PC-9 (cell line): ENCODE measurements at regions not wholly inside any gene's neighbourhood (a gene's known extent, or its start where the extent isn't known, plus 50 kb on each side); places are given as distances from the start of the nearest gene placed in this dataset.

Experiments
- BruUV-seq: library from RNA; stranded (reverse); fragments of 400-500 nt; replicated peaks from 2 replicates; lab custom pipeline; 2021; lab: Mats Ljungman, UMichigan
- CTCF ChIA-PET: fragments of 300-600 bp; sonication (Branson Sonifier 250); formaldehyde crosslinking; loops from one replicate; lab custom pipeline; 2022; ENCODE audit warnings: antibody characterized with exemption; lab: Charles Lee
- POLR2A ChIA-PET: fragments of 300-600 bp; sonication (Branson Sonifier 250); formaldehyde crosslinking; loops from one replicate; lab custom pipeline; 2022; ENCODE audit warnings: antibody characterized with exemption; ENCODE audit not compliant: unreplicated experiment; lab: Charles Lee
- DNase-seq, 2 experiments: peaks; one replicate each; pipeline versions ENCODE4 v3.0.0 to v3.0.0-alpha.2; 2015 to 2022; ENCODE audit warnings: mixed read lengths in 1 of 2
- H2AFZ ChIP-seq: fragments of 200-600 bp; sonication (generic); 2 replicates; pipeline ENCODE4 v1.8.1; 2017; ENCODE audit warnings: antibody characterized with exemption
- H3F3A ChIP-seq: fragments of 200-600 bp; sonication (generic); 2 replicates; pipeline ENCODE4 v1.8.1; 2017; ENCODE audit warnings: antibody characterized with exemption, mild to moderate bottlenecking, low read depth; ENCODE audit not compliant: insufficient read depth
- H3K27ac ChIP-seq: fragments of 200-600 bp; sonication (generic); 2 replicates; pipeline ENCODE4 v1.6.1; 2016; ENCODE audit warnings: mixed run types
- H3K27me3 ChIP-seq: fragments of 200-600 bp; sonication (generic); 2 replicates; pipeline ENCODE4 v1.6.1; 2016; ENCODE audit warnings: low read depth, mixed run types; ENCODE audit not compliant: insufficient read depth
- H3K36me3 ChIP-seq: fragments of 200-600 bp; sonication (generic); 2 replicates; pipeline ENCODE4 v1.6.1; 2016; ENCODE audit warnings: low read depth, mixed run types
- H3K4me1 ChIP-seq: fragments of 200-600 bp; sonication (generic); replicated peaks from 2 replicates; pipeline ENCODE4 v1.6.1; 2016; ENCODE audit warnings: mixed run types; ENCODE audit not compliant: insufficient read depth
- H3K4me2 ChIP-seq: fragments of 200-600 bp; sonication (generic); 2 replicates; pipeline ENCODE4 v1.6.1; 2017; ENCODE audit warnings: mixed run types
- H3K4me3 ChIP-seq: fragments of 200-600 bp; sonication (generic); 2 replicates; pipeline ENCODE4 v1.6.1; 2016; ENCODE audit warnings: mixed run types
- H3K79me2 ChIP-seq: fragments of 200-600 bp; sonication (generic); 2 replicates; pipeline ENCODE4 v1.6.1; 2017; ENCODE audit warnings: low read depth, mixed run types
- H3K9me2 ChIP-seq: fragments of 200-600 bp; sonication (generic); 2 replicates; pipeline ENCODE4 v1.8.1; 2017; ENCODE audit warnings: mild to moderate bottlenecking; ENCODE audit not compliant: insufficient read depth
- H3K9me3 ChIP-seq: fragments of 200-600 bp; sonication (generic); 2 replicates; pipeline ENCODE4 v1.8.1; 2016; ENCODE audit warnings: low read depth; ENCODE audit not compliant: insufficient read depth
- H4K20me1 ChIP-seq: fragments of 200-600 bp; sonication (generic); 2 replicates; pipeline ENCODE4 v1.8.1; 2017; ENCODE audit not compliant: insufficient read depth
- EZH2 ChIP-seq: fragments of 200-600 bp; sonication (generic); IDR thresholded peaks from 2 replicates; pipeline ENCODE4 v1.8.0; 2017; ENCODE audit warnings: antibody characterized with exemption, low read depth
- intact Hi-C: fragments of 100-400 bp; cut with micrococcal nuclease; formaldehyde crosslinking; loops from one replicate; pipeline ENCODE4 v1.10.0; 2022; ENCODE audit not compliant: unreplicated experiment
- TF ChIP-seq, protein P1 (sequence below): fragments of 200-600 bp; sonication (generic); conservative IDR thresholded peaks from 2 replicates; pipeline ENCODE4 v1.6.1; 2017; ENCODE audit warnings: mixed run types, antibody characterized with exemption, mild to moderate bottlenecking, moderate library complexity

DNA sequence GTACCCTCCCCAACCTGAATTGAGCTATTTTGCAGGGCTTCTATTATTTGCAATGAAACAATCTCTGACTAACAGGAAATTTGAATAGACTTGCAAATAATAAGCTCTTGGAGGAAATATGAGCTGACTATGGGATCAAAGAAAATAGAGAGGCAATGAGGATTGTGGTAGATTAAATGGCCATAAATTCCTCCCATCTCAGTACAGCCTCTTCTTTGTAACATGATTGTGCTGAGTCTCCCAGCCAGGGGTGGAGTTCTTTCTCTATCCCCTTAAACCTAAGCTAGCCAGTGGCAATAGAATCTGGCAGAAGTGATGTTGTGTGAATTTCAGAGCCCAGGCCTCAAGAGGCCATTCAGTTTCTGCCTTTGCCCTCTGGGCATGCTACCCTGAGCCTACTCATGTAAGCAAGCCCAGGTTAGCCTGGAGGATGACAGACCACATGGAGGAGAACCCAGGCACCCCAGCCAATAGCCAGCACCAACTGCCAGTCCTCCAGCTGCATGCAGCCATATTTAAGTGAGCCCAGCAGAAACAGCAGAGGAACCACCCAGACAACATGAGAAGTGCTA lies 86.8 kb upstream of the TP53I11 start:
- no peak overlapping the region for H2AFZ ChIP-seq
- H3K79me2 ChIP-seq: no peaks in the 10 kb centered on the region
- intact Hi-C loops: no loop called here
- H3K4me2 ChIP-seq: no peak overlapping the region
- H3K4me1 ChIP-seq: no peaks in the 10 kb centered on the region
- H3K27me3 ChIP-seq: peaks cover 17% of the 10 kb centered on the region; the same call in 1 of the 2 replicates
- DNase-seq: no peak
- ChIA-PET POLR2A (no interaction called here), CTCF (no interaction called here)
- H3K9me3 ChIP-seq: no peaks in the 10 kb centered on the region
- no TSS peak for BruUV-seq
- no peaks in the 10 kb centered on the region for H4K20me1 ChIP-seq
- TF ChIP-seq, protein P1, sequence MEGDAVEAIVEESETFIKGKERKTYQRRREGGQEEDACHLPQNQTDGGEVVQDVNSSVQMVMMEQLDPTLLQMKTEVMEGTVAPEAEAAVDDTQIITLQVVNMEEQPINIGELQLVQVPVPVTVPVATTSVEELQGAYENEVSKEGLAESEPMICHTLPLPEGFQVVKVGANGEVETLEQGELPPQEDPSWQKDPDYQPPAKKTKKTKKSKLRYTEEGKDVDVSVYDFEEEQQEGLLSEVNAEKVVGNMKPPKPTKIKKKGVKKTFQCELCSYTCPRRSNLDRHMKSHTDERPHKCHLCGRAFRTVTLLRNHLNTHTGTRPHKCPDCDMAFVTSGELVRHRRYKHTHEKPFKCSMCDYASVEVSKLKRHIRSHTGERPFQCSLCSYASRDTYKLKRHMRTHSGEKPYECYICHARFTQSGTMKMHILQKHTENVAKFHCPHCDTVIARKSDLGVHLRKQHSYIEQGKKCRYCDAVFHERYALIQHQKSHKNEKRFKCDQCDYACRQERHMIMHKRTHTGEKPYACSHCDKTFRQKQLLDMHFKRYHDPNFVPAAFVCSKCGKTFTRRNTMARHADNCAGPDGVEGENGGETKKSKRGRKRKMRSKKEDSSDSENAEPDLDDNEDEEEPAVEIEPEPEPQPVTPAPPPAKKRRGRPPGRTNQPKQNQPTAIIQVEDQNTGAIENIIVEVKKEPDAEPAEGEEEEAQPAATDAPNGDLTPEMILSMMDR: no peak
- TF ChIP-seq EZH2: no peak
- no peaks in the 10 kb centered on the region for H3K9me2 ChIP-seq
- H3K27ac ChIP-seq: no peak overlapping the region
- no peak overlapping the region for H3K4me3 ChIP-seq
- no peaks in the 10 kb centered on the region for H3K36me3 ChIP-seq
- H3F3A ChIP-seq: no peaks in the 10 kb centered on the region

DNA sequence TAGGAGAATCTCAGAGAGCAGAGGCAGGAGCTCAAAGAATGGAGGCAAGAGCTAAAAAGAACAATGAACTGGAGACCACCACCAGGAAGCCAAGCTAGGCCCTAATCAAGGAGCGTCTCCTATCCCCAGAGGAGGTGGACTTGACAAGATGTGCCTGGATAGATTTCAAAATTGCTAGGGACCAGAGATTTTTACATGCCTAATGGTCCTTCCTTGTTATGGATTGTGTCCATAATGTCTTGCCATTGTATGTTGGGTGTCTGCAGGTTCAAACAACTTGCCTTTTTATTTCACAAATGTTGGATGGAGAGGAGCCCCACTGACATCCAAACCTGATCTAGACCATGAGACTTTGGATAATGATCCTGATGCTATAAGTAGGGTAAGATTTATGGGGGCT lies 88.2 kb upstream of the TP53I11 start:
- Histone ChIP-seq H3K27ac (no peak overlapping the region), H2AFZ (no peak overlapping the region), H3K9me2 (no peaks in the 10 kb centered on the region), H4K20me1 (no peaks in the 10 kb centered on the region), H3K4me1 (no peaks in the 10 kb centered on the region), H3K9me3 (no peaks in the 10 kb centered on the region), H3K4me3 (no peak overlapping the region), H3K36me3 (no peaks in the 10 kb centered on the region), H3F3A (no peaks in the 10 kb centered on the region), H3K27me3 (peaks cover 6% of the 10 kb centered on the region; the same call in 1 of the 2 replicates), H3K79me2 (no peaks in the 10 kb centered on the region), H3K4me2 (no peak overlapping the region)
- no TSS peak for BruUV-seq
- CTCF ChIA-PET: no interaction called here
- POLR2A ChIA-PET: no interaction called here
- intact Hi-C loops: no loop called here
- TF ChIP-seq, protein P1: no peak
- TF ChIP-seq EZH2: no peak
- no peak for DNase-seq

DNA sequence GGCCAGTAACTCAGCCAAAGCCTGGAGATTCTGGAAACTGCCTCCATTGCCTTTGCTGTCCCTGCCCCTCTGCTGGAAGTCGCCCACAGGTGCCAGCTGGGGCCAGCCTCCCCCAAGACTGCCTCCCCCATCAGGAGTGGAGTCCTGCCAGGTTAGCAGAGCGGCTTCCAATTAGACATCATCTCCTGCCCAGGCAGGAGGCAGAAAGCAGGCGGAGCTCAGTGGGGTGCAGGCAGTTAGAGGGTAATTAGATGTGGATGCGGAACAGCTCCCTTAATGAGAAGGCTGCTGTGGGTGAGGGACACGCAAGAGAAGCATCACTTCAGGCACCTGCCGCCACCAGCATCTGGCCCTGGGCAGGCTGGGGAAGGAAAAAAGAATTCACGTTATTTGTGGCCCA lies 90.9 kb upstream of the TP53I11 start:
- Histone ChIP-seq H3K4me2 (no peak overlapping the region), H3K9me2 (no peaks in the 10 kb centered on the region), H3K4me1 (peaks cover 9% of the 10 kb centered on the region; the same call in 1 of the 2 replicates), H3K27me3 (peaks cover 6% of the 10 kb centered on the region; the same call in 1 of the 2 replicates), H3K4me3 (no peak overlapping the region), H3K27ac (no peak overlapping the region), H3F3A (no peaks in the 10 kb centered on the region), H3K79me2 (no peaks in the 10 kb centered on the region), H4K20me1 (no peaks in the 10 kb centered on the region), H3K9me3 (no peaks in the 10 kb centered on the region), H3K36me3 (no peaks in the 10 kb centered on the region), H2AFZ (no peak overlapping the region)
- TF ChIP-seq, protein P1: no peak
- TF ChIP-seq EZH2: no peak
- DNase-seq: no peak
- BruUV-seq: no TSS peak
- intact Hi-C loops: no loop called here
- ChIA-PET CTCF (no interaction called here), POLR2A (no interaction called here)
